OCI-LY7 (cell line): ENCODE measurements at regions not wholly inside any gene's neighbourhood (a gene's known extent, or its start where the extent isn't known, plus 50 kb on each side); places are given as distances from the start of the nearest gene placed in this dataset.

ENCODE experiments used
- BruUV-seq: library from RNA; stranded (reverse); fragments of 400-500 nt; replicated peaks from 2 replicates; lab custom pipeline; 2021; lab: Mats Ljungman, UMichigan
- CTCF ChIA-PET: fragments of 300-600 bp; sonication (Branson Sonifier 250); formaldehyde crosslinking; loops from one replicate; lab custom pipeline; 2022; ENCODE audit warnings: antibody characterized with exemption; ENCODE audit not compliant: unreplicated experiment; lab: Charles Lee
- POLR2A ChIA-PET: fragments of 300-600 bp; sonication (Branson Sonifier 250); formaldehyde crosslinking; loops from one replicate; lab custom pipeline; 2022; ENCODE audit warnings: antibody characterized with exemption; lab: Charles Lee
- DNase-seq: peaks from one replicate; pipeline ENCODE4 v3.0.0-alpha.2; 2015; ENCODE audit warnings: low spot score
- H2AFZ ChIP-seq: fragments of 200-600 bp; sonication (generic), shearing (Covaris generic); 2 replicates; pipeline ENCODE4 v1.6.1; 2014; ENCODE audit warnings: mild to moderate bottlenecking, antibody characterized with exemption, low read length, moderate library complexity
- H3K27ac ChIP-seq: fragments of 200-600 bp; sonication (generic); 2 replicates; pipeline ENCODE4 v1.5.1; 2014; ENCODE audit warnings: mixed run types, low read depth, mild to moderate bottlenecking, moderate library complexity, low read length, inconsistent platforms; ENCODE audit not compliant: poor library complexity, severe bottlenecking
- H3K36me3 ChIP-seq: fragments of 200-600 bp; sonication (generic); 2 replicates; pipeline ENCODE4 v1.6.1; 2014; ENCODE audit warnings: mild to moderate bottlenecking, antibody characterized with exemption, low read length, moderate library complexity, mixed read lengths; ENCODE audit not compliant: insufficient read depth
- H3K4me1 ChIP-seq: fragments of 200-600 bp; sonication (generic); 2 replicates; pipeline ENCODE4 v1.5.1; 2014; ENCODE audit warnings: mild to moderate bottlenecking, low read length; ENCODE audit not compliant: insufficient read depth, poor library complexity, severe bottlenecking
- H3K4me2 ChIP-seq: fragments of 200-600 bp; sonication (generic); 2 replicates; pipeline ENCODE4 v1.6.1; 2014; ENCODE audit warnings: mild to moderate bottlenecking, low read length
- H3K4me3 ChIP-seq: fragments of 200-600 bp; sonication (generic); 2 replicates; pipeline ENCODE4 v1.5.1; 2014; ENCODE audit warnings: mild to moderate bottlenecking, low read depth, low read length; ENCODE audit not compliant: poor library complexity, severe bottlenecking
- H3K79me2 ChIP-seq: fragments of 200-600 bp; sonication (generic); 2 replicates; pipeline ENCODE4 v1.6.1; 2016; ENCODE audit warnings: low read depth, mild to moderate bottlenecking, low read length, moderate library complexity, mixed read lengths; ENCODE audit not compliant: insufficient read depth
- H3K9me2 ChIP-seq: fragments of 200-600 bp; sonication (generic); 2 replicates; pipeline ENCODE4 v1.6.1; 2016; ENCODE audit warnings: mild to moderate bottlenecking, low read length, mixed read lengths; ENCODE audit not compliant: insufficient read depth
- H3K9me3 ChIP-seq: fragments of 200-600 bp; sonication (generic); 2 replicates; pipeline ENCODE4 v1.6.1; 2014; ENCODE audit warnings: mild to moderate bottlenecking, mixed run types, low read length, mixed read lengths
- H4K20me1 ChIP-seq: fragments of 200-600 bp; sonication (generic); 2 replicates; pipeline ENCODE4 v1.6.1; 2014; ENCODE audit warnings: mild to moderate bottlenecking, antibody characterized with exemption, low read length, moderate library complexity, mixed read lengths; ENCODE audit not compliant: insufficient read depth
- EZH2phosphoT487 ChIP-seq: fragments of 200-600 bp; sonication (generic); IDR thresholded peaks from 2 replicates; pipeline ENCODE4 v1.6.1; 2018; ENCODE audit warnings: low read depth, borderline replicate concordance, mild to moderate bottlenecking, mixed run types, antibody characterized with exemption, low read length, moderate library complexity, mixed read lengths
- intact Hi-C: fragments of 100-400 bp; cut with micrococcal nuclease; formaldehyde crosslinking; loops from one replicate; pipeline ENCODE4 v1.10.0; 2022; ENCODE audit not compliant: unreplicated experiment
- TF ChIP-seq, protein P1 (sequence below): fragments of 200-600 bp; sonication (generic); conservative IDR thresholded peaks from 2 replicates; pipeline ENCODE4 v1.5.1; 2014; ENCODE audit warnings: mild to moderate bottlenecking, antibody characterized with exemption, low read length, moderate library complexity, mixed read lengths

DNA sequence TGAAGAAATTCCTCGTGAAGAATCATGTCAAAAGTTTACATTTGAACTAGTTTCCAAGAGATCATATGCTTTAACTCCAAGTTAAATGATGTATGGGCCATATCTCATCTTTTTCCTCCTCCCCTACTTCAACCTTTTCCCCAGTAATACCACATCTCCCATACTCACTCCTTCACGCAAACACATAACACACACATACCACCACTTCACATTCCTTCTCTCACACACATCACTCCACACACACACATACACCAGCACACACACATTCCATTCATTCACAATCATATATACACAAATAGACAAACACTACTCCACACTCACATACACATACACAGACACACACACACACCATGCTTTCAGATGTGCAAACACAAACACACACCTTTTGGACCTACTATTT lies 769.0 kb upstream of the NR2F2 start:
- Histone ChIP-seq H3K79me2 (no peaks in the 10 kb centered on the region), H3K4me3 (no peak overlapping the region), H3K9me2 (no peaks in the 10 kb centered on the region), H3K4me1 (no peaks in the 10 kb centered on the region), H3K4me2 (no peak overlapping the region), H2AFZ (no peak overlapping the region), H4K20me1 (no peaks in the 10 kb centered on the region), H3K27ac (no peak overlapping the region), H3K36me3 (no peaks in the 10 kb centered on the region), H3K9me3 (no peaks in the 10 kb centered on the region)
- no peak for TF ChIP-seq EZH2phosphoT487
- TF ChIP-seq, protein P1, sequence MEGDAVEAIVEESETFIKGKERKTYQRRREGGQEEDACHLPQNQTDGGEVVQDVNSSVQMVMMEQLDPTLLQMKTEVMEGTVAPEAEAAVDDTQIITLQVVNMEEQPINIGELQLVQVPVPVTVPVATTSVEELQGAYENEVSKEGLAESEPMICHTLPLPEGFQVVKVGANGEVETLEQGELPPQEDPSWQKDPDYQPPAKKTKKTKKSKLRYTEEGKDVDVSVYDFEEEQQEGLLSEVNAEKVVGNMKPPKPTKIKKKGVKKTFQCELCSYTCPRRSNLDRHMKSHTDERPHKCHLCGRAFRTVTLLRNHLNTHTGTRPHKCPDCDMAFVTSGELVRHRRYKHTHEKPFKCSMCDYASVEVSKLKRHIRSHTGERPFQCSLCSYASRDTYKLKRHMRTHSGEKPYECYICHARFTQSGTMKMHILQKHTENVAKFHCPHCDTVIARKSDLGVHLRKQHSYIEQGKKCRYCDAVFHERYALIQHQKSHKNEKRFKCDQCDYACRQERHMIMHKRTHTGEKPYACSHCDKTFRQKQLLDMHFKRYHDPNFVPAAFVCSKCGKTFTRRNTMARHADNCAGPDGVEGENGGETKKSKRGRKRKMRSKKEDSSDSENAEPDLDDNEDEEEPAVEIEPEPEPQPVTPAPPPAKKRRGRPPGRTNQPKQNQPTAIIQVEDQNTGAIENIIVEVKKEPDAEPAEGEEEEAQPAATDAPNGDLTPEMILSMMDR = no peak
- no peak for DNase-seq
- BruUV-seq = no TSS peak
- ChIA-PET CTCF (no interaction called here), POLR2A (no interaction called here)
- intact Hi-C loops = no loop called here

DNA sequence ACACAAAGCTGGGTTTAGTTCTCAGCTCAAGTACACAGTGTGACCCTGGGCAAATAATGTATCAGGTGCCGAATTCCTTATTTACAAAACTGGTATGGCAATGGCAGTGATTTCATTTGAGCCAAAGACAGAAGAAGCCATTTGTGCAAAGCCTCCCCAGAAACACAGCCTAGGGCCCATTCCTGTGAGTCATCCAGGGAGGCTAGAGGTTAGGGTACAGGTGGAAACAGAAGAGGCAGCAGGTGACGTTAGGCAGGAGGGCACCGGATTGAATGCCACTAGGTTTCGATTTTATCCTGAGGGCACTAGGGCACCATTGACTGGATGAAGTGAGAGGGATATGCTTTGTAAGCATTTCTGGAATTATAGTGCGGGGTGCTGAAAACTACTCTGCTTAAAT lies 766.9 kb upstream of the NR2F2 start:
- H2AFZ ChIP-seq = no peak overlapping the region
- H3K27ac ChIP-seq = no peak overlapping the region
- CTCF ChIA-PET = no interaction called here

DNA sequence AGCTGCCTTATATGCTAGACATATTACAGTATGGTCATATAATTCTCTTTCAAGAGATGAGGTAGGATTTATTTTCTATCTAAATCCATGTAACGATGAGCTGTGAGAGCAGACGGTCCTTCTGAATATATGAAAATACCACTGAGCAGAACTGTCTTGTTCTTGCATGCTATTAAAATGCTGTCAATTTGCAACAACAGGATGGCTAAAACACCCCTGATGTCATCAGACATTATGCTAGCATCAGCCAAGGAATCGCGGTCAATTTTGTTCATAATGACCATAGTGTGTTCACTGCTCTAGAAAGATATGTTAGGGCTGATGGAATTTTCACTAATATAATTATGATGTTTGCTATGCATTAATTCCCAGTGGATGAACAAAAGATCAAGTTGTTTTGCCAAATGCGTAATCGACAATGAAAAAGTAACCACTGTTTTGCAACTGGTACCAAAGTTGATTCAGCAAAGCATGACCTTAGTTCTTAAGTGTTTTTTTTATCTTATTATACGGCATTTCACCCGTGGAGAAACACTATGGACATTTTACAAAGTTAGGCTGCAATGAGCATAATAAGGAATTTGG lies 765.4 kb upstream of the NR2F2 start:
- no peak for TF ChIP-seq EZH2phosphoT487
- TF ChIP-seq, protein P1 = no peak
- Histone ChIP-seq H3K9me2 (no peaks in the 10 kb centered on the region), H3K4me1 (no peaks in the 10 kb centered on the region), H3K36me3 (no peaks in the 10 kb centered on the region), H3K4me3 (no peak overlapping the region), H3K9me3 (no peaks in the 10 kb centered on the region), H4K20me1 (no peaks in the 10 kb centered on the region), H3K4me2 (no peak overlapping the region), H3K79me2 (no peaks in the 10 kb centered on the region), H3K27ac (no peak overlapping the region), H2AFZ (no peak overlapping the region)
- ChIA-PET POLR2A (no interaction called here), CTCF (no interaction called here)
- intact Hi-C loops = no loop called here
- no TSS peak for BruUV-seq
- no peak for DNase-seq

More for the DNA sequence above, 766.9 kb upstream of the NR2F2 start:
- Histone ChIP-seq H3K4me1 (no peaks in the 10 kb centered on the region), H3K9me3 (no peaks in the 10 kb centered on the region), H3K79me2 (no peaks in the 10 kb centered on the region), H3K9me2 (no peaks in the 10 kb centered on the region), H3K4me3 (no peak overlapping the region), H3K36me3 (no peaks in the 10 kb centered on the region), H3K4me2 (no peak overlapping the region), H4K20me1 (no peaks in the 10 kb centered on the region)
- intact Hi-C loops = no loop called here
- BruUV-seq = no TSS peak
- TF ChIP-seq EZH2phosphoT487 = no peak
- TF ChIP-seq, protein P1 = no peak
- no peak for DNase-seq
- POLR2A ChIA-PET = no interaction called here
